Spleen (tissue), 7 donors: ENCODE measurements at regions not wholly inside any gene's neighbourhood (a gene's known extent, or its start where the extent isn't known, plus 50 kb on each side); places are given as distances from the start of the nearest gene placed in this dataset.

Experiments used
- CTCF ChIP-seq, 11 experiments: fragments of 200-600 bp in 7 of 11; fragments of 450-650 bp in 4 of 11; sonication (generic) in 4 of 11; IDR thresholded peaks in 8 of 11; conservative IDR thresholded peaks in 3 of 11; 1 replicate in 7 of 11; 2 replicates in 4 of 11; pipeline versions ENCODE4 v1.4.0 to v1.8.0; 2016 to 2021; ENCODE audit warnings: antibody characterized with exemption in 11 of 11, inconsistent platforms in 4 of 11, mild to moderate bottlenecking in 1 of 11
- POLR2A ChIP-seq, 3 donors: fragments of 450-650 bp; IDR thresholded peaks; one replicate each; pipeline ENCODE4 v1.5.1; 2017; ENCODE audit warnings: antibody characterized with exemption in 3 of 3, mild to moderate bottlenecking in 1 of 3
- POLR2AphosphoS5 ChIP-seq, 3 donors: sonication (generic); formaldehyde crosslinking; IDR thresholded peaks; one replicate each; pipeline ENCODE4 v1.5.1; 2017; ENCODE audit warnings: antibody characterized with exemption in 3 of 3
- donor health status: DM: no; HTN: no; CAD: no; lungs with moderate emphysema.
- donor health status: DM: no; HTN: no; CAD: no.
- donor health status: DM: no; HTN: no; CAD: no.

GRCh38 chr13:111844222-111844671 is 222.7 kb upstream of the SOX1 start:
- no peak for TF ChIP-seq POLR2AphosphoS5 (IDR thresholded peaks at IDR 0.05)
- TF ChIP-seq CTCF (IDR thresholded peaks at IDR 0.05 in 8 of 11, conservative IDR thresholded peaks at IDR 0.05 in 3 of 11): no peak
- no peak for TF ChIP-seq POLR2A (IDR thresholded peaks at IDR 0.05)
